Activated T-cell treated with anti-CD3 and anti-CD28 coated beads for 24 hours (primary cell): ENCODE measurements at regions not wholly inside any gene's neighbourhood (a gene's known extent, or its start where the extent isn't known, plus 50 kb on each side); places are given as distances from the start of the nearest gene placed in this dataset.
"Not testable (repeated sequence)": the region's sequence is repeated elsewhere in the genome, so short reads cannot be mapped to it uniquely, and the experiment has no call there.

Source experiments
- DNase-seq: peaks from one replicate; pipeline ENCODE4 v3.0.0-alpha.2; 2020; ENCODE audit warnings: low read depth

DNA sequence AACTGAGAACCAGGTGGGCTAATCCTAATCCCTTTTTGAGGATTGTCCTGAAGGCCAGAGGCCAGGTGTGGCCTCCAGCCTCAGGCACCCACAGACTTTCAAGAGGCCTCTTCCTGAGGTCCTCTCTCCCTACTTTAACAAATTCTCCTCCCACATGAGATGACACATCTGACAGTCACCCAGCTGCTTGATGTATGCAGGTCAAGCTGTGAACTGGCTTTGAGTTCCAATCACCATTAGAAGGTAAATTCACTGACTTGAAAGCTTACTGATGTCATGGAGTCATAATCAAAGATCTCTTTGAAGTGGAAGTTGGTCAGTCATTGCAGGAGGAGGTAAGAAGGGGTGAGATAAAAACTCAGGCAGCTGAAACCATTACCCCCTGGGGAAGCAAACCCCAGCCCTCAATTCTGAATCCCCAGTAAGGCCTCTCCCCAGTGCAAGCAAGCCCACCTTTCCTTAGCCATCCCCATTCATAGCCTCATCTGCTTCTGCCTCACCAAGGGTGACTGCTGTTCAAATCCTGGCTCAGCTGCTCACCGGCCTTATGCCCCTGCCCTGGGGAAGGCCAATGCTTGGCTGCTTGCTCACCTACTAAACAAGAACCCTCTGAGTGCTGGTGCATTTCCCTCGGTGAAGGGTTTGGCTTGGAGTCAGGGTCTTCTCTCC lies 196.3 kb downstream of the BCL2L11 start:
- DNase-seq = not testable (repeated sequence)

DNA sequence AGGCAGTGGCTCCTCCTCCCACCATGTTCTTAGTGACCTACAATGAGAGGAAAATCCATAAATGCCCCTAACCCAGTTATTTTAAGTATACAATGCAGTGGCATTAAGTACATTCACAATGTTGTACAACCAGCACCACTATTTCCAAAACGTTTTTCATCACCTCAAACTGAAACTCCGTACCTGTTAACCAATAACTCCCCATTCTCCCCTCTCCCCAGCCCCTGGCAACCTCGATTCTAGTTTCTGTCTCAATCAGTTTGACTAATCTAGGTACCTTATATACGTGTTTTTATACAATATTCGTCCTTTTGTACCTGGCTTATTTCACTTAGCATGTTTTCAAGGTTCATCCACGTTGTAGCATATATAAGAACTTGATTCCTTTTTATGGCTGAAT lies 198.8 kb downstream of the BCL2L11 start:
- not testable (repeated sequence) for DNase-seq

DNA sequence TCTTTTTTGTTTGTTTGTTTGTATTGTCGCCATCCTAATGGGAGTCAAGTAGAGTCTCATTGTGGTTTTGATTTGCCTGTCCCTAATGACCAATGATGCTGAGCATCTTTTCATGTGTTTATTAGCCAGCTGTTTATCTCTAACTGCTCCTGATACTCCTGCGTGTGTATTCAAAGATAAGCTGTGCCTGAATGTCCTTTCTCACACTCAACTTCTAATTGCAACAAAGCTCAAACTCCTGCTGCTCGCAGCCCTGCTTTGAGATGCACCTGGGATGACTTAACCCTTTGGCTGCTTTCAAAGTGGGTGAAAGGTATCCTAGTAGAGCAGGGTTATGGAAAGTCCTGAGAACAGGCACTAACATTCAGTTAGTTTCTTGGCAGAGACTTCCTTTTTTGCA lies 199.6 kb downstream of the BCL2L11 start:
- DNase-seq = not testable (repeated sequence)

DNA sequence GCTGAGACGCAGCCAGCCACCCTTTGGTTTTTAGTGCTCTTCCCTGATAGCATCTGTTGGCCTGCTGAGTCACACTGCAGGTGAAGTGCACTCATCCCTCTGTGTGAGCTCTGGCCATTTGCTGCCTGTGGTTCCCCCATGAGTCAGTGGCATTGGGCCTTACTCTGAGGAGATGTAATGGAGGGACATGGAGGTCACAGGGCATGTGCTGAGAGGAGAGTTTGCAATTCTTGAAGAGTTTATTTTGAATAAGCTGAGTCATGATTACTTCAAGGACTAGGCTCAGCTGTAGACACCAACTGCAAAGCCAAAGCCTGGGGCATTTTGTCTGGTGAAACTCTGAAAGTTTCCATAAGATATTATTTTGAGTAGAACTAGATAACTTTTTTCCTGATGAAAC lies 200.3 kb downstream of the BCL2L11 start:
- not testable (repeated sequence) for DNase-seq

DNA sequence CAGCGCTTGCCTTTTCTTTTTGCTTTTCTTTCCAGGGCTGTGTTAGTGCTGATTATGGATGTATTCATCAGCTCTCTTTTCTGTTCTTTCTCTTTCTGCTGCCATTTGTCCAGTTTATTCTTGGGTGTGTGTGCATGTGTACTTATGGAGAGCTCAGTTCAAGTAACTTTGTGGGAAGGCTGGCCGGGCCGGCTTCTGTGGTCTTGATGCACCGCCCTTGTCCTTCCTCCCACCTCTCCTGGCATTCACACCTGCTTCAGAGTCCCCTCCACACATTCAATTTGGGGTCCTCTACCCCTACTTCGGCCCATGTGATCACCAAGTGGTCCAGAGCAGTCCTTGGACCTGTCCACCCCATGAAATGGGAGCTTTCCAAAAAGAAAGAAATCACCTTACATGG lies 202.7 kb downstream of the BCL2L11 start:
- DNase-seq = not testable (repeated sequence)

DNA sequence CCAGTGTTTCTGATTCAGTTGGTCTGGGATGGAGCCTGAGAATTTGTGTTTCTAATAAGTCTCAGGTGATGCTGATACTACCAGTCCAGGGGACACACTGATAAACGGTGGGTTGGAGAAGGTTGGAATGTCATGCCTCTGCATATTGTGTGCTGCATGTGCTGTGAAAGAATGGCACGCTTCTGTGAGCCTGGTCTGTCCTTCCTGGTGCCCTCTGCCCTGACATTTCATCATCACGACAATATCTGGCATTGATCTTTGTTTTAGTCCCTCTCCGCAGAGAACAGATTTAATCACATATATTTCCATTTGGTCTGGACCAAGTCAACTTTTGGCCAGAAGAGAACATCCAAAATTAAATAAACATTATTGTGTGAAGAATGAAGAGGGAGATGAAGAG lies 207.0 kb downstream of the BCL2L11 start:
- not testable (repeated sequence) for DNase-seq

DNA sequence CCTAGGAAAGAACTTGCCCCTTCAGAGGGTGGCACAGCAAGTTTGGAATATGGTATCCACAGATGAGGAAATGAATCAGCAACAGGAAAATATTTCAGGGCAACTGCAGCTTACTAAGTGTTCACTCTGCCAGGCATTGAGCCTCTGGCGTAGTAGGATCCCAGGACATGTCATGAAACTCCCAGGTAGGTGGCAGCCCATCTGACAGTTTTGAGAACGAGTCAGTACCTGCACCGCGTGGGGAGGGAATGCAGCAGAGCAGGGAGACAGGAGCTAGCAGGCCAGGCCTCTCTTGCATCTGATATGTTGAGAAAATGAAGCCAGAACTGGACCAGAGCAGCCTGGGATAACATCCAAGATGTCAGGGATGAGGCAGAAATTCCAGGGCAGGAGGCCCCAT lies 208.6 kb downstream of the BCL2L11 start:
- DNase-seq = not testable (repeated sequence)

DNA sequence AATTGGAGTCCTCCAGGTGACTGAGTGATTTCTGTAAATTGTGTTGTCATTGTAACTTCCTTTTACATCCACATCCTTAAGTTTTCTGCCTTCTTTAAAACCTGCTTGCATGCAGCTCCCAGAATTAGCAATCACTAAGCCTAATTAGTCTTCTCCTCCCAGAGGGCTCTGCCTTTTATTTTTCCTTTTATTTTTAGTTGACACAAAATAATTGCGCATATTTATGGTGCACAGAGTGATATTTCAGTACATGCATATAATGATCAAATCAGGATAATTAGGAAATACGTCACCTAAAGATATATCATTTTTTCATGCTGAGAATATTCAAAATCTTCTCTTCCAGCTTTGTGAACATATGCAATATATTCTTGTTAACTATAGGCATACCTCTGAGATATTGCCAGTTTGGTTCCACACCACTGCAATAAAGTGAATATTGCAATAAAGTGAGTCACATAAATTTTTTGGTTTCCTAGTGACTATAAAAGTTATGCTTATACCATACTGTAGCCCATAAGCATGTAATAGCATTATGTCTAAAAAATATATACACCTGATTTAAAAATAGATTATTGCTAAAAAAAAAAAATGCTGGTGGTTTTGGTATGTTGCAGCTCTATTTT lies 210.5 kb downstream of the BCL2L11 start:
- DNase-seq = not testable (repeated sequence)

DNA sequence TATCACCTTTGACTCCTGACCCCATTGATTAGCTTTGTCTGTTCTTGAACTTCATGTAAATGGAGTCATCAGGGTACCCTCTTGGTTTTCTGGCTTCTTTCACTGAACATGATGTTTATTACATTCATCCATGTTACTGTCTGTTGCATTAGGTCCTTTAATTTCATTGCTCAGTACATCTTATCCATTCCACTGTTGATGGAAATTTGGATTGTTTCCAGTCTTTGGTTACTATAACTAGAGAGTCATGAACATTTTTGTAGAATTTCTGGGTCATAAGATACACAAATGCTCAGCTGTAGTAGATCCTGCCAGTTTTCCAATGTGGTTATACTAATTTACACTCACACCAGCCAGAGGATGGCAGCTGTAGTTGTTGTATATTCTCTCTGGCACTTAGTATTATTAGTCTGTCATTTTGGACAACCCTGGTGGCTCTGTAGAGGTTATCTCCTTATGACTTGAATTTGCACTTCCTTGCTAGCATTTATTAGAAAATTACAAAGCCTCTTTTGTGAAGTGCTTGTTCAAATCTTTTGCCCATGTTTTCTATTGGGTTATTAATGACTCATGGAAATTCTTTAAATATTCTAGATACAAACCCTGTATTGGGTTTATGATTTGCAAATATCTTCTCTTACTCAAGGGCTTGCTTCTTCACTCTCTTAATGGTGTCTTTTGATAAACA lies 214.7 kb downstream of the BCL2L11 start:
- DNase-seq = not testable (repeated sequence)

DNA sequence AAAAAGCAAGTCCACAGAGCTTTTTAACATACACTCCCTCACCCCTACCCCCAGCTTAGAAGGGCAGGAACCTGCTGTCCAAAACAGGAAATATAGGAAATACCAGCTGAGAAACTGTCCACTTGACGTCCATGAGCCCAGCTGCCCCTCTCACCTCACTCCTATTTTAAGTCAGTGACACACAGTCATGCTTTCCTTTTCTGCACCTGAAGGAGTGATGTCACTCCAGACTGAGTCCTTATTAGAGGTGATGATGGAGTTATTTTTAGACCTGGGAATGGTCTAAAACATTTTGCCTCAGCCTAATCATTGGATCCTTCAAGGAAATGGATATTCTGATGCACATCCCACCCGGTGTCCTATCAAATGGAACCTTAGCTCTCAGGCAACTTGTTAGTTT lies 217.8 kb downstream of the BCL2L11 start:
- DNase-seq = not testable (repeated sequence)

DNA sequence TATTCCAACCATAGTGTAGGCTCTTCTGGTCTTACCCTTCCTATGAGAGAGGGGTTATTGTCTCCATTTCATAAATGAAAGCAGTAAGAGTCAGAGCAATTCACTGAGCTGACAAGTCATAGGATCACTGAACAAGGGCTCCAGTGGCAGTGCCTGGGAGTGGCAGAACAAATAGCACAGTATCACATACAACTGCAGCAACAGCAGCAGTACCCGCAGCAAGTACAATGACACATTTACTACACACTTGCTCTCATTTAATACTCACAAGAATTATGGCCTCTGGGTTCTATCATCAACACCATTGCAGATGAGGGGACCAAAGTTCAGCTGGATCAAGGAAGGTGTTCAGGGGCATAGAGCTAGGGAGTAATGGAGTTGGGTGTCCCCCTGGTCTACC lies 218.8 kb downstream of the BCL2L11 start:
- not testable (repeated sequence) for DNase-seq

DNA sequence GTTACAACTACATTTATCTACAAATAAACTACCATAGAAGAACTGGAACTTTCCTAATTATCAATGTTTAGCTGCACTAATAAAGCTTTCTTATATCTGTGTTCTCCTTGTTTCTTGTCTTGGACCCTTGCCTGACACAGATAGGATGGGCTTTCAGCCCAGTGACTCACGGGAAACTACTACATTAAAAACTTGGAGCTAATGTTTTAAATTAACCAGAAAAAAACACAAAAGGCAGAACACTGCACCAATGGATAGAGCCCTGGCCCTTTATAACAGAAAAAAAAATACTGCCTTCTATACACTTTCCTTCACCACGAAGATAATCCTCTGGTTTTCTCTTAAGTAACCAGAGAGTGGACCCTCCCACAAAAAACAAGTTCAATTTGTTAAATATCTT lies 223.9 kb downstream of the BCL2L11 start:
- DNase-seq = not testable (repeated sequence)

DNA sequence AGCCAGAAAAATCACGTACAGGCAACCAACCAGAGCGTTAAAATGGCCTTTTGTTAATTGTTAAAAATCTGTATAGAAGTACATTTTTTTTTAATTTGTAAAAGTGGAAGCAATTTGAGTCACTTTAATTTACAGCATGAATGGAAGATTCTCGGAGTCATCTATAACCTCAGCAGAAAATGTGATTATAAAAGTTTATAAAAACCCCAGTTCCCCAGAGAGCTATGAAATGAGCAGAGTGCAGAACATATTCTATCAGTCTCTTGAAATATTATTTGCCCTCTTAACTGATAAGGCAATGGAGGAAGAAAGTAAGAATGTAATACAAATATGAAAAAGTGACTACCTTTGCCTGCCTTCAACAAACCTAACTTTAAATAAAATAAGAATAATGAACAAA lies 224.7 kb downstream of the BCL2L11 start:
- not testable (repeated sequence) for DNase-seq

DNA sequence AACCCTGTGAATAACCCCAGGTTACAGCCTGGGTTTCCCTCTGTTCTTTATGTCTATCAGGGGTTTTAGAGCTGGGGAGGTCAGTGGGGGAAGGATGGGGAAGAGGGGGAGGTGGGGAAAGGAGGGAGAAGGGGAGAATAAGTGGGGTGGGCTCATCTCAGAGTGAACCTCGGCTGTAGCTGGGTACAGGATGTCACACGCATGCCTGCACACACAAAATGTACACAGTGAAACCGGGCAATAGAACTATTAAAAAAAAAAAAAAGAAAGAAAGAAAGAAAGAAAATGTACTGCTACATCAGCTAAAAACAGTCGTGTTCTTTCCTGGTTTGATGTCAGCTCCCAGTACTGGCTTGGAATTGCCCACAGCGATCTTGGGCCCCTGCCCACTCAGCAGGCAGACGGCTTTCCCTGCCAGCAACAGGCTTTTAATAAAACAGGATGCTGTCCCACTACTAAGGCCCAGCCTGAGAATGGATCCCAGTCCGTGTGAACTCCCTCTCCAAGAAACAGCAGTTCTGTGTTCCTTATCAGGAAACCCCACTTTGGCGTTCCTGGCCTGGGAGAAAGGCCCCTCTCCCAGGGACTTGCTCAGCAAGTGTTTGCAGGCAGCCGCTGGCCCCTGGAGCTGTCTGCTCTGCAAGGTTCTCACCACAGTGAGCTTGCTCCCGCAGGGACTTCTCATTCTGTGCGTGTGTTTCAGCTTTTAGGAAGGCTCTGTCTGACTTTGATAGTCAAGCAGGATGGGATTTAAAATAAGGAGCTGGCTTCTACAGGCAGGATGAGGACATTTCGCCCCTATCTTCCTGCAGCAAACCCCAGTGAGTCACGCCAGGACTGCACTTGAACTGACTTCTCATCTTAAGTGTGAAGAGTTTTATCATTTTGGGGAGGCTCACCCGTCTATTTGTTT lies 225.6 kb downstream of the BCL2L11 start:
- DNase-seq = not testable (repeated sequence)

DNA sequence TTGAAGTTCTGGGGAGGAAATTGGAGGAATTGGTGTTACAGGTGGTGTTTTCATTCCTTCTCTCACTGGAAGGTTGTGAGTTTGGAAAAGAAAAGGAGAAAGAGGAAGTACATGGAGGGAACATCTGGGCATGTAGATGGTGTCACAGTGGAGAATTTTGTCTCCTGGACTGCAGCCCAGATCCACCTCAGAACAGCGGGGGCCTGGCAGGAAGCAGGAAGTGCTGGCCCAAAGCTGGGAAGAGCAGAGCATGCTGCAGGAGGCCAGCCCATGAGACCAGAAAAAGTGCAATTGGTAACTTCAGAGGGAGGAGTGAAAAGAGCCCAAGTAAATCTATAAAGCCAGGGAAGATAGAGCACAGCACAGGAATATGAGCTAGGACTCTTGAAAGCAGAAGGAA lies 227.0 kb downstream of the BCL2L11 start:
- DNase-seq = not testable (repeated sequence)

DNA sequence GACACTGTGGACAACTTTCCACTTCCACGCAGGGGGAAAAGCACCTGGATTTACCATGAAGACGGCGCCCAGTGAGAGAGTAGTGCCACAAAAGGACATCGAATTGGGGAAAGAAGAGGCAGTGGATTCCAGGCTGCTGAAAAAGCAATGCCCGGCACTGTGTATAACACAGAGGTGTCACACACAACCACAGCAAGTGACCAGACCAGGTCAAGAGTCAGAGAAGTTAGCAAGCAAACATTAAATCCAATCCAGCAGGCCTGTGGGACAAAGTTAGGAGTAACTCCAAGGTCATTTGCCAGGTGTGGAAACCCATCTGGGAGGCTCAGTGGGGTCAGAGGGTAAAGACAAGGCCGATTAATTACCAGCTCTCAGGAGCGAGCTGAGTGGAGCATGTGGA lies 227.6 kb downstream of the BCL2L11 start:
- not testable (repeated sequence) for DNase-seq

DNA sequence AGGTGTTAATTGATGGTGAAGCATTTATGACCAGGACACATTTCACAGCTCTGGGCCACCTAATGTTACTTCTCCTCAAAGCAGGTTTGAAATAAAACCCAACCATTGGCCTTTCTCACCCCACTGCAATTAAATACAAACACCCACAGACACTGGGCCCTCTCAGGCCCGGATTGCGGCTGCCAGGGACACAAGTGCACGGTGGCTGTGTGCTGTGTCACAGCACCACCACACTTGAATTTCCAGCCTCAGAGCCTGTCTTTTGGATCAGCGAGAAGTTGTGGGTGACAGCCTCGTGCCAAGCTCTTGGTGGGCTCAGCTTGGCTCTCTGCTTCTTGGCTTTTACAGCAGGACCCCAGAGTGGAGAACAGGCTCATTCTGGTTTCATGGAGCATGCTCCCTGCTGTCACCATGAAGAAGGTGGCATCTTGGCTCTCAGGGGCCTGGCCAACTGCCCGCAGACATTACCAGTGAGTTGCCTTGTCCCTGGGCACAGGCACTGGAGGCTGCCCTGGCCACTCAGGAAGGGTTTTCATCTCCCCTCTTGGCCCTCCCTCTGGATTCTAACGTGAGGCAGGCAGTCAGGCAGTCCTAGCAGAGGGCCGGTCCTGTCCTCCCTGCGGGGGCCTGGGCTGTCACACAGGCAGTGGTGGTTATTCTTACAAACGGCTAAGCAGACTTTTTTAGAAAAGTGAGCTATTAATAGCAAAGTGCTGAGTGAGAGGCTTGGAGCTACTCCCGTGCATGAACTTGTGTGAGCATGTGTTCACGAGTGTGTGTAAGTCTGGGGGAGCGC lies 234.5 kb downstream of the BCL2L11 start:
- DNase-seq = not testable (repeated sequence)

DNA sequence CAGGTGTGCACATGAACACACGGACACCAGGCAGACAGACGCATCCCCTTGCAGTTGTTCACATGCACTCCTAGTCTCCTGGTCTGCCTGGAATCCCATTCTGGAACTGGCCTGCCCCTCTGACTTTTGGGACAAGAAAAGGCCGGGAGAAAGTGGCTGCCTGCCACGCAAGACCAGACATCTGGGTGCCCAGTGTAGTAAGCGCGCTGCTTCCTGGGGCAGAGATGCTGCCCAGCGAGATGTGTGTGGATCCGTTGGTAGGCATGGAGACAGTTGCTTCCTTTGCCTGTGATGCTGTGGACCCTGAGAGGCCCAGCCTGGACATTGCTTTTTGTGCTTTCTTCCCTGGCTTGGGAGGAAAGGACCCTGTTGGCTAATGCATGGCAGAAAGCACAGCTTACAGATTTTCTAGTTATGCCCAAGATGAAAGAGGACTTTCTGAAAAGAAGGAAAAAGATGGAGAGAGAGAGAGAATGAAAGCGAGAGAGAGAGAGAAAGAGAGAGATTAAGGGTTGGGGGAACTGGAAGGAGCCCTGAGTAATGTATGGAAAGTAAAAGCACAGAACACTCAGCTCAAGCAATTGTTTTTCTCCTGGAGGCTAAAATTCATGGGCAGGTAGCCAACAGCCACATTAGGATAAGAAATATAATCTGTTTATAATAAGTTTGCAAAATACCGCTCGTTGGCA lies 235.3 kb downstream of the BCL2L11 start:
- not testable (repeated sequence) for DNase-seq

DNA sequence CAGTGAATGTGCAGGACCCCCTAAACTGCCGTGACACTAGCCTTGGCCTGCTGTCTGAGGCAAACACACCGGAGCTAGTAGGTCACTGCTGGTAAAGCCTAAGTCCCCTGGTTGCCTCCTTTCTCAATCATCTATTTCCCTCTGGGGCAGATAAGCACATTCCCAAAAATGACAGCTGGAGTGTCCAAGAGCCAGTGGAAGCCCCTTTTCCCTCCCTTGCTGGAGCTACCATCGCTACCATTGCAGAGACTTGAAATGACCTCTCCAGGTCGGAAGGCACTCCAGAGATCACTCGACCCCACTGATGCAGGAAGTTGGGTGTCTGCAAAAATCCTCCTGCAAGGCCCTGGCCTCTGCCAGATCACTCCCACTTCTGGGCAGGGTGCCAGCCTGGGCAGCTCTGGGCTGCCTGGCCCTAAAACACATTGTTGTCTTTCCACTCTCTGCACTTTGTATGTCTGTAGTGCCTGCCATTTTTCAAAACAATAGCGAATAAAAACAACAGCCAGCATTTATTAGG lies 235.9 kb downstream of the BCL2L11 start:
- not testable (repeated sequence) for DNase-seq

DNA sequence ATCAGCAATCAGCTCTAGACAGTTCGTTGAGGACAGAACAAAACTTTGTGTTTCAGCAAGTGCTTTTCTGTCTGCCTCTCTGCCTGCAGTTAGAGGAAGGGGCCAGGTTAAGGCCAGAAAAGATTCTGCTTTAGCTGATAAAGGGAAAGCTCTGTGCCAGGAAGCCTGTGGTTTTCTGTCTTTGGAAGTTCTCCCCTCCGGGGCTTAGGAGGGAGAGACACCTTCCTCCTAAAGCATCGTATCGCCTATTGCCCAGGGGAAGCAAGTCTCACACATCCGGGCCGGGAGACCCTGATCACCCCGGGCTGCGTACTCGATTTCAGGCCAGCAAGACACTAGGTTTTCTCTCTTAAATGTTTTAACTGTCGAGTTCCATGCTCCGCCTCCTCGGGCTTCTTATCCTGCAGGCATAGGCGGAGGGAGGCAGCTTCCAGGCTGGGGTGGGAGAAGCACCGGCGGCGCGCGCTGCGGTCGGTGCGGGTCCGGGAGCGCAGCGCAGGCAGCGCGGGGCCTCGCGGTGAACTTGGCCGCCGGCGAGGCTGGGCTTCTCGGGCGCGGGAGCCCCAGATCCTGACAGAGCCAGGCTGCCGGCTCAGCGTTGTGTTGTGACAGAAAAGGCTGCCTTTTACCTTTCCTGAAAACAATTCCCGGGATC lies 245.4 kb downstream of the BCL2L11 start:
- not testable (repeated sequence) for DNase-seq
